ENCODE measurements at regions not wholly inside any gene's neighbourhood (a gene's known extent, or its start where the extent isn't known, plus 50 kb on each side); places are given as distances from the start of the nearest gene placed in this dataset.

DNA sequence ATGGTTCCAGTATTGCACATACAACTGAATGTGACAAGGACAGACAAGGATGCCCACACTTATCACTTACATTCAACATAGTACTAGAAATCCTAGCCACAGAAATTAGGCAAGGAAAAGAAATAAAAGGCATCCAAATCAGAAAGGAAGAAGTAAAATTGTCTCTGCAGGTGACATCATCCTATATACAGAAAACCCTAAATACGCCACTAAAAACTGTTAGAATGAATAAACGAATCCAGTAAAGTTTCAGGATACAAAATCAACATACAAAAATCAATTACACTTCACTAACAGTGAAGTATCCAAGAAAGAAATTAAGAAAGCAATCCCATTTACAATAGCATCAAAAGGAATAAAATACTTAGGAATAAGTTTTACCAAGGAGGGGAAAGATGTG, 66.1 kb downstream of the FAM217A start:
- TF ChIP-seq SMC3 (conservative IDR thresholded peaks at IDR 0.05; ENCODE audit: insufficient read depth, low read depth, low read length) (no peak), SETDB1 (IDR thresholded peaks at IDR 0.05; ENCODE audit: low read length) (no peak), MYC (IDR thresholded peaks at IDR 0.05; ENCODE audit: low read depth, low read length) (no peak), MYC (CRISPR knock-in tag; IDR thresholded peaks at IDR 0.05; ENCODE audit: borderline replicate concordance, low read depth) (no peak)
